GM21723 (cell line): ENCODE measurements at regions not wholly inside any gene's neighbourhood (a gene's known extent, or its start where the extent isn't known, plus 50 kb on each side); places are given as distances from the start of the nearest gene placed in this dataset.

Experiments
- ATAC-seq: cut with Tn5 transposase; IDR thresholded peaks from one replicate; pipeline ENCODE4 v1.9.1; 2021; ENCODE audit warnings: mild to moderate bottlenecking, moderate library complexity; ENCODE audit not compliant: unreplicated experiment

DNA sequence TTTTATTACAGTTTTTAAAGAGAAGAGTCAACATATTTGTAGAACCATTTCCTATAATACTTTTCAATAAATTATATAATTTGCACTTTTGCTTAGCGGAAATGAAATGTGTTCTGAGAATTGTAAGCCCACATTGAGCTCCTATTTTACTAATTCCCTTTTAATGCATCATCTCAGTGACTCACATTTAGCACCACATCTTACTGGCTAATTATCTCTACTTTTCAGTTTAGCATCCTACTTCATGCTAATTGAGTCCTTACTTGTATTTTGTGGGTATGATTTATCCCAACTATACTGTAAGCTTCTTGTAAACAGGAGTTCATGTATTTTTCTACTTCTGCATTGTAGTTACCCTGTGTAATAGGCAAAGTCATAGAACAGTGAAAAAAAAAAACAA is 67.5 kb downstream of the TMX1 start:
- no peak for ATAC-seq

DNA sequence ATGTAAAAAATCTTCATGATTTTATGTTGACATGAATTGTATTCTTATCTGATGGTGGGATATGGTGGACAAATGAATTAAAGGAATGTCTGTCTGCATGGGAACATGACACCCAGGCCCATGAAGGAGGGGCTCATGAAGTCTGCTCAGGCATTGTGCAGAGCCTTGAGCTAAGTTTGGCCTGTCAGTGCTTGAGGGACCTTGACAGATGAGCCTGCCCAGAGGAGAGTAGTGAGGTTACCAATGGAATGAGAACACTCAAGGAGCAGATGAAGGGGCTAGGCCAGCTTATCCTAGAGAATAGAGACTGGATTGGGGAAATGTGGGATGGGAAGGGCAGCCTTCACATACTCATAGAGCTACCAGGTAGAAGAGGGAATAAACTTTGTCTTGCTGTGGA is 68.8 kb downstream of the TMX1 start:
- ATAC-seq = no peak

DNA sequence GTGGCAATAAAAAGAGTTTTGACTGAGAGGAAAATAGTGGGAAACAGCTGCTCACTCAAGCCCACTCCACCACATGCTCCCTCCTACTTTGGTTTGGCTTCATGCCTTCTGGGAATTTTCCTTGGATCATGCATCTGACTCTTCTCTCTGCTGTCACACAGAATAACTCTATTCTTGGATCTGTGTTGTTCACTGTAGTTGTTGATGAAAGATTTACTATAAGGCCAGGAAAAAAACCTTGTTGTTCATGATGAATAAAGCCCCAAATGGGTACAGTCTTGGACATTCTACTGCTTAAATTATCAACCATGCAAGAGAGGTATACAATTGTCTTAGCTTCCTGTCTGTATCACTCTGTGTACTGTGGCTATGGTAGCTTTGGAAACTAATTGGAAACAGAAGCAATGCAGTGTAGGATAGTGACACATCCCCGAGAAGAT is 70.5 kb downstream of the TMX1 start:
- no peak for ATAC-seq

DNA sequence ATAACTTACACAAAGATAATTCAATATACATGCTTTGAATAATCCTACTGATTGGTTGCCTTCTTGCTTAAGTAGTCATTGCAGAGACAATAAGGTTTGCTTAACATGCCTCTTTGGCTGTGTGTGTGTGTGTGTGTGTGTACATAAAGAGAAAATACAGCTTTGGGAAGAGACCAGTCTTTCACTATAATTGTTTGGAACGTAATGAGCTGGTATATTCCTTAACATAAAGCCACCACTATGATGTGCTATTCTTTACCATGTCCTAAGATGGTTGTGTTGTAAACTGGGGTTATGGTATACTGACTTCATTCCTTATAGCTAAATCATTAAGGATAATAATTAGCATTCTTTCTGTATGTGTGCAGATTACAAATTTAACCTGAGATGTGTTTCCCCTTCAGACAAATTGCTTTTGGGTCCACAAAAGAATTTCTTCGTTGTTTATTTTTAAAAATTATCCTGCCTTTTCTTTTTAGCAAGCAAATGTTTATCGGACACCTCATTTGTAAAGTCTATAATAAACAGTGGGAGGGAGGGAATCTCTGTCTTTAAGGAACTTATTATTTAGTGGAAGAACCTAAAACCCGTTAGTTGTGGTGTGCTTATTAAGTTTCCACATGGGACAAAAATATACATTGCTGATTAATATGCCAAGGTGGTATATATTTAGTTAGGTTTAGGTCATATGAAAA is 74.4 kb downstream of the TMX1 start:
- ATAC-seq = no peak

DNA sequence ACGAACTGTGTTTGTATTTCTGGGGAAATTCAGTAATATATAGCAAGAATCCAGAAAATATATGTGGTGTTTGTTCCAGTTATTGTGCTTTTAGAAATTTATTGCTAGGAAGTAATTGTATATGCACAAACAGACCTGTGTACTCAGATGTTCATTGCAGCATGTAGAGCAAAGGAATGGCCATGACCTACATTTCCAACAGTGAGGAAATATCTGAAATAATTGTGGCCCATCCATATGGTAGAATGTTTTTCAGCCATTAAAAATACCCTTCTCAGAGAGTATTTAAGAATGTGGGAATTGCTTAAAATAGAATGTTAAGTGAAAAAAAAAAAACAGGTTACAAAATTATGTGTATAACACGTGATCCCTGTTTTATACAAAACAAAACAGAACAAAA is 77.3 kb downstream of the TMX1 start:
- ATAC-seq = no peak

DNA sequence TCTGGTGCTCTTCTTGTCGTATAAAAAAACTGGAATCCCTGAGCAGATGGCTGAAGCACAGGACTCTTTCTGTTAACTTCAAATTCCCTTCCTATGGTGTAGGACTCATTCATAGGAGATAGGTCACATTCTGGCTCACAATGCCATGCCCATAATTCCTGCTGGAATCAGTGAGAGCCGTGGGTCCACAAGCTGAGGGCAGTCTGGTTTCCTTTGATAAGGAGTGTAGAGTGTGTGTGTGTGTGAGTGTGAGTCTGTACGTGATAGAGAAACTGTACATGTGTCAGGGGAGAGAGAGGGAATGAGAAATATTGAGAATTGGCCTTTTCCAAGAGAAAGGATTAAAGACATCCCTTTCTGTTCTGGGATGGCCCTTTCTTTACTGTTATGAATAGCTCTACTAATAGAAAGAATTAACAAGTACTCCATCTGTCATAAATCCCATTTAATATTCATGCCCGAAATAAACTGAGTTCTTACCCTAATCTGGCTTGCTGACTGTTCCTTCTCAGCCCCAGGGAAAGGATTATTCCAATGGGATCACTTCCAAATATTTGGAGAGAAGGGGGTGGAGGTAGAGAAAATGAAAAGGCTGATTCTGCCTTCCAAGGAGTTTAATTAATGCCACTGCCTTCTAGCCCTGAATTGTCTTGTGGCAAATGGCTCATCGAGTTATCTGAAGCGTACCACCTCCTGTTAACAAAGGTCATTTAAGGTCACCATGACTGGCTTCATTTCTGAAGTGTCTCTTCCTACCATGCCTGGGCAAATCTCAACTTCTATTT is 79.0 kb downstream of the TMX1 start:
- ATAC-seq = no peak

DNA sequence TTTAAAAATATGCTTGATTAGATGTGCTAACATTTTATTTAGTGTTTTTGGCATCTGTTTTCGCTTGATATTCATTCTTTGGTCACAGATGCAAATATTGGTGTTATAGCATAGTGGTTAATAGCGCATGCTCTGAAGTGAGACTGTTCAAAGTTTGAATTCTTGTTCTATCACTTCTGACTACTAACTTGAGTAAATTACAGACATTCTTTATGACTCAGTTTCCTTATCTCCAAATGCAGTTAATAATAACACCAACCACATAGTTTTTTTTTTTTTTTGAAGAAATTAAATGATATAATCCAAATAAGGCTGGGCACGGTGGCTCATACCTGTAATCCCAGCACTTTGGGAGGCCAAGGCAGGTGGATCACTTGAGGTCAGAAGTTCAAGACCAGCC is 81.0 kb downstream of the TMX1 start:
- no peak for ATAC-seq

DNA sequence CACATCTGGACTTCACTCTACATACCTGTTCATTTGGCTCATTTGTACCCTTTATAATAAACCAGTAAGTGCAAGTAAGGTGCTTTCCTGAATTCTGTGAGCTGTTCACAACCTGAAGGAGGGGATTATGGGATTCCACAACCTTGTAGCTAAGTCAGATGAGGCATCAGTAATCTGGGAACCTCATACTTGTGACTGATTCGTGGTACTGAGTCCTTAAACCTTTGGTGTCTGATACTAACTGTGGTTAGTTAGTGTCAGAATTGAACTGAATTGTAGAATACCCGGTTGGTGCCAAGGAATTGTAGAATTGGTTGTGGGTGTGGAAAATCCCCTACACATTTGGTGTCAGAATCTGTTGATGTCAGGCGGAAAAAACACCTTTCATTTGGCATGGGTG is 83.4 kb downstream of the TMX1 start:
- no peak for ATAC-seq

DNA sequence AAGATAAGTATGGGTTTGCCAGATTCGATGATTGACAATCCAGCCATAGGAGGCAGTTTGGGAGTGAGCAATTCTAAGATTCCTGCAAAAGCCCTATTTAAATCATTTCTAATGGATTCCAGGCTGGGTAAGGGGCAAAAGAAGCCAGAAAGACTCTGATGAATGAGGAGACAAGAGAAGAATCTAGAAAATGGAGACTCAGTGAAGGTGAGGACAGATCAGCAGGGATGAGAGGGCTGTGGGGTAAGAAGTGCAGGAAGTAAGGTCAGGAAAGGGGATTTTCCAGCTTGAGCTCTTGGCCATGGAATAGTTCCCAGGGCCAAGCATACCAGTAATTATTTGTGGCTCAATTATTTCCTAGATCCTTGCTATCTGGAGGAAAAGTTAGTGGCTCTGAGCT is 87.3 kb downstream of the TMX1 start:
- ATAC-seq = no peak

DNA sequence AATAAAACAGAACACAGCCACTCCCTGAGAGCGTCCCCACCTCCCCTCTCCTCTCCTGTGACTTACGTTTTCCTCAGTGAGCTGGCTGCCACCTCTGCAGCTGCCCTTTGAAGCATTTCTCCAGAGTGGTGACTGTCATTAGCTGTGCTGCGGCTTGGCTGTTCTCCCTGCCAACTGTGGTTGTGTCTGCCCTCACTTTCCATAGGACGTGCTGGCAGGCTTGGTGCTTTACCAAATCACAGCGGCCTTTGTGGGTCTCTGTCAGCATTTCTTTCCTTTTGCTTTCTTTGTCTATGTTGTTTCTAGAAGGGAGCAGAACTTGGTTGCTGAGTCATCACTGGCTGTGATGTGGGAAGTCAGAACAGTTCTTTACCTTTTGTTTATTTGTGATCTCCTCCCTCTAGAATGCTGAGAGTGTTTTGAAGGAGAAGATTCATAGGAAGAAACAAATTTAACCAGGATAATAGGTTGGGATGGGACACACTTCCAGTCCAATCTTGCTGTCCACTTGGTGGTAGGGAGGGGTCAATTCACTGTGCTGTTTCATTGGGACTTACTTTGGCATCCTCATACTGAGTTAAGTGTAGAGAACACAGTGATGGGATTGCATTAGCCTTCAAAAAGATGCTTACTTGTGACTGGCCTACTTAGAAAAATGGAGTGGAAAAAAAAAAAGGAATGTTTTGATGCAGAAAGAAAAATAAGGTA is 88.2 kb downstream of the TMX1 start:
- ATAC-seq = no peak

DNA sequence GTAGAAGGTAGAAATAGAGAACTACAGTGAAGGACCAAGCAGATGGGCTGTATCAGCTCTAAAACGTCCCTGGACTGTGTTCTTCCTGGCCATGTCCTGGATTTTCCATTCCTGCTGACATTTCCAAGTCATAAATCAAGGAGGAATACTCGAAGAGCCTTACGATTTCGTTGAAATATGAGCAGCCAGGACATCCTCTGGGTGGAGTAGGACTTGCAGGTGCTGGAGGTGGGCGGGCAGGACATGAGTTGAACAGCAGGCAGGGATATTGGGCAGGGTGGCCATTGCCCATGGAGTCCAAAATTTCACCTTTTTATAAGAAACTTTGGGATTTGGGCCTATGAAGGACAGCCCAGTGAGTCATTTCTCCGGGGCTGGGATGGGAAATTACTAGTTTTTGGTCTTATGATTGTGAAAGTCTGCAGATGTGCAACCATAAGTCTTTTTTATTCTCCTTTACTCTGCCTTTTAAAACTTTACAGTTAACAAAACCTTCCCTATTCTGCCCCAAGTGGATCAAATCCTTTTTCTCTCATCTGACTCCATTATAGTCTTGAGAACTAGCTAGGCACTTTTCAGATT is 88.8 kb downstream of the TMX1 start:
- ATAC-seq = no peak

DNA sequence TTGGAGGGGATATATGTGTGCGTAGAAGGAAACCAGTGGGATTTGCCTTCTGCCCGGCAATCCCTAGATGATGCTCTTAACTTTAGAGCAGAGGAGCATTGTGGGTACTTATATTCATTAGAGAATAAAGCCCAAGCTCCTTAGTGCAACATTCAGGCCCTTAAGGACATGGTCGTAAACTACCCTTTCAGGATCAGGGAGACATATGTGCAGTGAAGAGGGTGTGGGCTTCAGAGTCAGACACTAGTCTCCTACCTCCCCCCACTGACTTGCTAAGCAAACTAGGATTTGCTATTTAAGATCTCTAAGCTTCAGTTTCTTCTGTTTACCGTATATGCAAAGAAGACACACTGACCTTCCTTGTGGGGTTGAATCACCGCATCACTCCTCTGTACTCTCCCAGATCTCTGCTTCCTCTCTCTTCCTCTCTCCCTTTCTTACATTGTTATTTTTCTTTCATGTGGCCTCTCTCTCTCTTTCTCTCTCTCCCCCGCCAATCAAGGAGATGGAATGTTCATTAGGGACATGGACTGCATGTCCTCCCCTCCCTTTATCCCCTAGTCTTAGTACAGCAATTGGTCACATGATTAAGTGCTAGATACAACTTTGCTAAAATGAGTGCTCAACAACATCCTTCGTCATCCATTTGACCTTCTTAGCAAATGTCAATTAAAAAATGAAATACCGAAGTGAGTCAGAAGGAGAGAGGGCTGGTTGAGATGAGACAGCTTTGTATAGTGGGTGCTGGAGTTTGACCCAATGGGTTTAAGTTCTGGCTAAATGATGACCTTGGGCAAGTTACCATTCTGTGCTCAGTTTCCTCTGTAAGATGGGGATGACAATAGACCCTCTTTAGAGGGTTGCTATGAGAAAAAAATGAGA is 91.7 kb downstream of the TMX1 start:
- ATAC-seq = no peak

DNA sequence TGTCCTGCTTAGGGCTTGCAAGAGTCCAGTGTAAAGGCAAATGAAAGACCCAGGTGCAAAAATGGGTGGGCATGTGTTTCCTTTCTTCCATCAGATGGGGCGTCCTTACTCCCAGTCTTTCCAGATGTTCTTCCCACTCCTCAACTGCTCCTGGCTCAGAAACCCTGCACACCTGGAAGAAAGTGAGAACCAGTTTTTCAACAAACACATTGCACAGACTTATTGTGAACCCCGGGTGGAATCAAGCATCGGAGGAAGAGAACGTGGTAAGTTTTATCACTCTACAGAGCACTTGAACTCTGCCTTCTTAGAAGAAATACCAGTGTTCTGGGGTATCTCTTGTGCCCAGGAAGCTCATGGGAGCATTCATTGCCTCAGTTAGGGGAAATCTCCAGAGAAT is 93.3 kb downstream of the TMX1 start:
- ATAC-seq = no peak

DNA sequence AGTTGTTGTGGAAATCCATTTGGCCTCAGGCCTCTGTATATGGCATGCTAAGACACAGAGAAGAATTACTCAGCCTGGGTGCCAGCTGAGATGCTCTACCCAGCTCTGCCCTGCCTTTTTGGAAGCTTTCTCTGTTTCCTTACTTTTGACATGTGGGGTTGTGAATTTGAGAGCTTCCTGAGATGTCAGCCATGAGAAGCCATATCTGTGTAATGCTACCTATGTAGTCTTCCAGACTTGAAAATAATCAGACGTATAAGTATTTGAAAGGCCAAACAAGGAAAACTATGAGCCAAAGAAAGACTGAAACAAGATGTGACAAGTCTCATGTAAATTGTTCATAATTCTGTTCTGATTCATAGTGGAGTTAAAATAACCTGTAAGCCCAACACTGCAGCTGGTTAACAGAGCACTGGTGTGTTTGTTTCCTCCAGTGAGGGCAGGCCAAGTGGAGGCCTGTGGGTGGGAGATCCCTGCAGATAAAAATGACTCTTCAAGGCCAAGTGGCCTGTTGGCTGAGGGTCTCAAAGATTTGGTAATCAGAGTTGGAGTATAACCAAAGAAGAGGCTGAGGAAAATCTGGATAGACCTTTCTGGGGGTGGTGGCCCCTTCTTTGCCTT is 94.0 kb downstream of the TMX1 start:
- ATAC-seq = no peak

DNA sequence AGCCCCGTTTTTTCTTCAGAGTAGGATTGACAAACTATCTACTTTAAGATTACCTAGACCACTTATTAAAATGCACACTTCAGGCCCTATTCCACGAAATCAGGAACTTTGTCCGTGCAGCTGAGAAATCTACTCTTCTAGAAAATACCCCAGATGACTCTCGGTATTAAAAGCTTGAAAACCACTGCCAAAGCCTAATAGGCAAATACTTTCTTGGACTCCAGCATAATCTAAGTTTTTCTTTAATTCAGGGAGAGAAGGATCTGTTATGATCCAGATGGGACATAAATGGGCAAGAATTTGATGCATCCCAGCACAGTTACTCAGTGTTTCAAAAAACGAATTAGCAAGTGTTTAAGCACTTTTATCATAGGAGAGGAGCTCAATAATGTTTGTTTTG is 94.5 kb downstream of the TMX1 start:
- ATAC-seq = no peak

DNA sequence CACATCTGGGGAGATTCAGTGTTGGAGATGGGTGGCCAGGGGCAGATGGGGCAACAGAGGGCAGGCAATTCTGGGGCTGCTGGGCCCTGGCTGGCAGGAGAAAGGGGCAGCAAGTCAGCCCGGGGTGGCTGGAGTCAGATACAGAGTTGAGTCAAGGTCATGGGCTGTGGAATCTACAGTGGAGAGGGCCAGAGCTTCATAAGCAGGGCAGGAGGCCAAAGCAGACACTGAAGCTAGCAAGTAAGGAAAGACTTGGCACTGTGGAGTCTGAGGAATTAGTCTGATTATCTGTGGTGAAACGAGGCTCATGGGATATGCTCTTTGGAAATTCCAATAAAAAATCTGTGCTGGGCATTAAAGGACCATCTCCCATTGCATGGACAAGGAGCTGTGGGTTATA is 95.5 kb downstream of the TMX1 start:
- ATAC-seq = no peak

DNA sequence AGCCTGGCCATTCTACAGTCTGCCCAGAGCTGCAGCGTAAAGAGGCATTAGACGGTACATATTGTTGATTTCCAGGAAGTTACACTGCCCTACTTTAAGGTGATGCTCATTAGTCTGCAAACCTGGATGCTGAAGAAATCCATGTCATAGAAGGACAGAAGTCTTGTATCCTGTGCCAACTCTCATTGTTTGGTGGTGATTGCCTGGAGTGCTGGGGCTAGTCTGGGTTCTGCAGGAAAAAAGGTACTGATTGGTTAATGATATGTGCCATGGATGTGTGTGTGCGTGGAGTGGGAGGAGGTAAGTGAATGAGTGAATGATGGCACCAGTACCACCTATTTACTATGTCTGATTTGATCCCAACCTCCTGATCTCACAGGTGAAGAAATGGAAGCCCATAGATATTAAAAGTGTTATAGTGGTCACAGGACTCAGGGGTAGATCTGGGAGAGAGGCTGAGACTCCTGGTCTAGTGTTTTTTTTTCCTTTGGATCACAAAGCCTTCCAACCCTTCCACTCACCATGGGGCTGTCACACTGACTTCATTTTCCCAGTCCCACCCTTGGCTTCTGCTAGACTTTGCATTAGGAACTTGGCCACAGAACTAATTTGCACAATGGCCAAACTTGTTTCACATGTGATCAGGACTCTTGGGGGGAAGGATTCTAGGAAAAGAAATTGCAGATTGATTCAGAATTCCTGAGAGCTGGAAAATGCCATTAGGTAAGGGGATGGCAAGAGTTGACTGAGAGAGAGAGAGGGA is 96.1 kb downstream of the TMX1 start:
- ATAC-seq = no peak

DNA sequence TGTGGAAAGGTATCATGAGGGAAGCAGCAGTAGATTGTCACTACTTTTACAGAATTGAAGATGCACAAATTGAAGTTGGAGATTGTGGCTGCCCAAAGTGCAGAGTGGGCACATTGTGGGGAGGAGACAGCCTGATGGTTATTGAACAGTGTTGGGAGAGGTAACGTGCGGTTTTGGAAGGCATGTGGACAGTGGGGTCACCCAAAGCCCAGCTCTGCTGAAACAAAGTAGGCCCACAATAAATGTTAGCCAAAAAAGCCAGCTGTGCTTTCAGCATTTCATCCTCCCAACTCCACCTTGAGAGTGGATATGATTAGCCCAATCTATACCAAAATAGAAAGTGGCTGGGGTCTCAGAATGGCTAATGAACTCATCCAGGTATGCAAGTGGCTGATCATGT is 96.7 kb downstream of the TMX1 start:
- no peak for ATAC-seq

DNA sequence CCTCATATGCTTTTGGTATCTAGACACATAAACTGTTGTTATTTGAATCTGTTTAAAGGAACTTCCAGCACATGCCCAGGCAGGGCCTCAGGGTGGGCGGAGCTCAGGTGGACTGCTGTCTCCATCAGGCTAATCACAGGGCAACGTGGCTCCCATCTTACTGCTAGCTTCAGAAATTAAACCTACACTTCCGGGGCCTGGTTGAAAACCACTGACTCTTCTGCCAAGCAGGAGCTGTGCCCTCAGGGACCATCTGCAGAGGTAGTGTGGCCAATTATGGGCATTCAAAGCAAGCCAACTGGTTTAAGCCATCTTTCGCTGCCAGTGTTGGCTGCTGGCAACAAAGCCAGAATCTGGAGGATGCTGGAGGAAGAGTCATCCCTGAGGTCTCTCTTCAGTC is 97.5 kb downstream of the TMX1 start:
- ATAC-seq = no peak

DNA sequence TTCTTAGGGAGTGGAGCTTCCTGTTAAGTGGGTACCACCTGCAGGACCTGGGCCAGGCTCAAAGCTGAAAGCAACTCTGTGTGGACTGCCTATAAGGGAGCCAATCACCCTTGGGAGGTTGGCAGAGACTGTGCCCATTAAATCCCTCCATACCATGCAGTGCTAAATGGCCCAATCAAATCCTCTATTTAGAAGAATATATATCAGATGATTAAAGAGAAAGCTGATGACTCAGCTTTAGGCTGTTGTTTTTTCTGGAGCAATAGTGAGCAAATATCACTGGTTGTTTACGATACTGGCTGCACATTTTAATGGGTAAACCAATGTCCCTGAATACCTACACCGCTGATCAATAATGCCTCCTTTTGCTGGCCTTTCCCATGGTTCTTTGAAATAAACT is 101.3 kb downstream of the TMX1 start:
- no peak for ATAC-seq
